ENCODE measurements at regions not wholly inside any gene's neighbourhood (a gene's known extent, or its start where the extent isn't known, plus 50 kb on each side); places are given as distances from the start of the nearest gene placed in this dataset.

- no peak for TF ChIP-seq REST (IDR thresholded peaks at IDR 0.05; ENCODE audit: low read depth)
- no peak for TF ChIP-seq EZH2phosphoT487 (IDR thresholded peaks at IDR 0.05; ENCODE audit: borderline replicate concordance)
- TF ChIP-seq CEBPB (IDR thresholded peaks at IDR 0.05; ENCODE audit: low read depth), result no peak
- no peak for TF ChIP-seq POLR2AphosphoS5 (IDR thresholded peaks at IDR 0.05; ENCODE audit: low read depth, low read length)
- TF ChIP-seq POLR2A (IDR thresholded peaks at IDR 0.05; ENCODE audit: borderline replicate concordance, extremely low read depth, insufficient read depth, insufficient read length), result no peak
- no peak for TF ChIP-seq CTCF (IDR thresholded peaks at IDR 0.05 in 2 of 3, conservative IDR thresholded peaks at IDR 0.05 in 1 of 3; ENCODE audit: borderline replicate concordance in 1 of 3, insufficient read depth in 1 of 3, low read depth in 2 of 3, low read length in 2 of 3)
- TF ChIP-seq TCF7L2 (IDR thresholded peaks at IDR 0.05; ENCODE audit: borderline replicate concordance, extremely low read depth, insufficient read depth, insufficient read length), result no peak
- TF ChIP-seq MAX (IDR thresholded peaks at IDR 0.05), result no peak
- no peak for TF ChIP-seq FOSL1 (IDR thresholded peaks at IDR 0.05; ENCODE audit: low read depth)
- no peak for TF ChIP-seq JUND (IDR thresholded peaks at IDR 0.05)
- TF ChIP-seq SRF (IDR thresholded peaks at IDR 0.05; ENCODE audit: low read depth), result no peak
- TF ChIP-seq SP1 (IDR thresholded peaks at IDR 0.05; ENCODE audit: low read depth), result no peak
Observed at GRCh38 chr2:150320608-150321007, 166.9 kb downstream of the RND3 start.
